SU-DHL-6 (cell line): ENCODE measurements at regions not wholly inside any gene's neighbourhood (a gene's known extent, or its start where the extent isn't known, plus 50 kb on each side); places are given as distances from the start of the nearest gene placed in this dataset.

ENCODE experiments used
- H2AFZ ChIP-seq: fragments of 200-600 bp; sonication (generic); 2 replicates; pipeline ENCODE4 v1.6.1; 2014; ENCODE audit warnings: low read depth, mild to moderate bottlenecking, moderate library complexity, mixed read lengths, antibody characterized with exemption, low read length; ENCODE audit not compliant: severe bottlenecking
- H3F3A ChIP-seq: fragments of 200-600 bp; shearing (Covaris generic); 2 replicates; pipeline ENCODE4 v1.6.0; 2016; ENCODE audit warnings: antibody characterized with exemption, mild to moderate bottlenecking; ENCODE audit not compliant: insufficient read depth
- H3K27ac ChIP-seq: fragments of 200-600 bp; sonication (generic); 2 replicates; pipeline ENCODE4 v1.5.1; 2016; ENCODE audit warnings: low read depth, mild to moderate bottlenecking, low read length, moderate library complexity, mixed read lengths
- H3K27me3 ChIP-seq: fragments of 200-600 bp; sonication (generic), shearing (Covaris generic); 2 replicates; pipeline ENCODE4 v1.6.0; 2014; ENCODE audit warnings: mild to moderate bottlenecking, low read length
- H3K36me3 ChIP-seq: fragments of 200-600 bp; sonication (generic); 2 replicates; pipeline ENCODE4 v1.6.1; 2014; ENCODE audit warnings: mild to moderate bottlenecking, low read length, mixed read lengths
- H3K4me2 ChIP-seq: fragments of 300-600, 200-600 bp; shearing (Covaris generic), sonication (generic); 2 replicates; pipeline ENCODE4 v1.6.0; 2014; ENCODE audit warnings: low read length, low read depth, mild to moderate bottlenecking; ENCODE audit not compliant: poor library complexity, severe bottlenecking
- H3K4me3 ChIP-seq: fragments of 200-600 bp; sonication (generic); 2 replicates; pipeline ENCODE4 v1.5.1; 2014; ENCODE audit warnings: antibody characterized with exemption, low read length, mild to moderate bottlenecking, mixed read lengths; ENCODE audit not compliant: insufficient read depth, poor library complexity, severe bottlenecking
- H3K79me2 ChIP-seq: fragments of 200-600 bp; sonication (generic); 2 replicates; pipeline ENCODE4 v1.6.1; 2014; ENCODE audit warnings: mild to moderate bottlenecking, low read length, moderate library complexity; ENCODE audit not compliant: insufficient read depth
- H3K9ac ChIP-seq: fragments of 200-600 bp; sonication (generic); 2 replicates; pipeline ENCODE4 v1.7.0; 2014; ENCODE audit warnings: mild to moderate bottlenecking, low read length
- H3K9me2 ChIP-seq: fragments of 200-600 bp; sonication (generic); replicated peaks from 2 replicates; pipeline ENCODE4 v1.6.1; 2014; ENCODE audit warnings: low read length; ENCODE audit not compliant: insufficient read depth
- H3K9me3 ChIP-seq: fragments of 200-600 bp; sonication (generic); 2 replicates; pipeline ENCODE4 v1.6.1; 2014; ENCODE audit warnings: low read length, mixed read lengths; ENCODE audit not compliant: insufficient read depth
- H4K20me1 ChIP-seq: fragments of 200-600 bp; sonication (generic); 2 replicates; pipeline ENCODE4 v1.6.1; 2014; ENCODE audit warnings: low read depth, mild to moderate bottlenecking, antibody characterized with exemption, low read length, moderate library complexity, mixed read lengths
- EZH2phosphoT487 ChIP-seq: fragments of 200-600 bp; sonication (generic), shearing (Covaris generic); conservative IDR thresholded peaks from 2 replicates; pipeline ENCODE4 v1.6.1; 2018; ENCODE audit warnings: mild to moderate bottlenecking, antibody characterized with exemption, low read length, moderate library complexity, mixed read lengths
- TF ChIP-seq, protein P1 (sequence below): fragments of 200-600 bp; sonication (generic); IDR thresholded peaks from one replicate; pipeline ENCODE4 v1.5.1; 2017; ENCODE audit warnings: antibody characterized with exemption, mild to moderate bottlenecking, low read length, moderate library complexity; ENCODE audit not compliant: insufficient read depth, poor library complexity, severe bottlenecking

DNA sequence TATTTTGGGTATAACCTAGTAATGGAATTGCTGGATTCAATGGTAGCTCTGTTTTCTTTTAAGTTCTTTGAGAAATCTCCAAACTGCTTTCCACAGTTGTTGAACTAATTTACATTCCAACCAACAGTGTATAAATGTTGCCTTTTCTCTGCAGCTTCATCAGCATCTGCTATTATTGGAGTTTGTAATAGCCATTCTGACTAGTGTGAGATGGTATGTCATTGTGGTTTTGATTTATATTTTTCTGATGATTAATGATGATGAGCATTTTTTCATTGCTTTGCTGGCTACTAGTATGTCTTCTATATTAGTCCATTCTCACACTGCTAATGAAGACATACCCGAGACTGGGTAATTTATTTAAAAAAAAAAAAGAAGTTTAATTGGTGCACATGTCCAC lies 248.6 kb upstream of the MAGI2 start:
- no peaks in the 10 kb centered on the region for H4K20me1 ChIP-seq
- no peaks in the 10 kb centered on the region for H3K27me3 ChIP-seq
- no peak overlapping the region for H3K4me2 ChIP-seq
- H3K9me3 ChIP-seq, result no peaks in the 10 kb centered on the region
- H3K9ac ChIP-seq, result no peak overlapping the region
- H3K4me3 ChIP-seq, result no peak overlapping the region
- H3K27ac ChIP-seq, result no peak overlapping the region
- no peak for TF ChIP-seq EZH2phosphoT487
- TF ChIP-seq, protein P1, sequence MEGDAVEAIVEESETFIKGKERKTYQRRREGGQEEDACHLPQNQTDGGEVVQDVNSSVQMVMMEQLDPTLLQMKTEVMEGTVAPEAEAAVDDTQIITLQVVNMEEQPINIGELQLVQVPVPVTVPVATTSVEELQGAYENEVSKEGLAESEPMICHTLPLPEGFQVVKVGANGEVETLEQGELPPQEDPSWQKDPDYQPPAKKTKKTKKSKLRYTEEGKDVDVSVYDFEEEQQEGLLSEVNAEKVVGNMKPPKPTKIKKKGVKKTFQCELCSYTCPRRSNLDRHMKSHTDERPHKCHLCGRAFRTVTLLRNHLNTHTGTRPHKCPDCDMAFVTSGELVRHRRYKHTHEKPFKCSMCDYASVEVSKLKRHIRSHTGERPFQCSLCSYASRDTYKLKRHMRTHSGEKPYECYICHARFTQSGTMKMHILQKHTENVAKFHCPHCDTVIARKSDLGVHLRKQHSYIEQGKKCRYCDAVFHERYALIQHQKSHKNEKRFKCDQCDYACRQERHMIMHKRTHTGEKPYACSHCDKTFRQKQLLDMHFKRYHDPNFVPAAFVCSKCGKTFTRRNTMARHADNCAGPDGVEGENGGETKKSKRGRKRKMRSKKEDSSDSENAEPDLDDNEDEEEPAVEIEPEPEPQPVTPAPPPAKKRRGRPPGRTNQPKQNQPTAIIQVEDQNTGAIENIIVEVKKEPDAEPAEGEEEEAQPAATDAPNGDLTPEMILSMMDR, result no peak
- no peaks in the 10 kb centered on the region for H3K79me2 ChIP-seq
- no peak overlapping the region for H2AFZ ChIP-seq
- H3K9me2 ChIP-seq, result no peaks in the 10 kb centered on the region
- H3F3A ChIP-seq, result no peaks in the 10 kb centered on the region
- no peaks in the 10 kb centered on the region for H3K36me3 ChIP-seq

DNA sequence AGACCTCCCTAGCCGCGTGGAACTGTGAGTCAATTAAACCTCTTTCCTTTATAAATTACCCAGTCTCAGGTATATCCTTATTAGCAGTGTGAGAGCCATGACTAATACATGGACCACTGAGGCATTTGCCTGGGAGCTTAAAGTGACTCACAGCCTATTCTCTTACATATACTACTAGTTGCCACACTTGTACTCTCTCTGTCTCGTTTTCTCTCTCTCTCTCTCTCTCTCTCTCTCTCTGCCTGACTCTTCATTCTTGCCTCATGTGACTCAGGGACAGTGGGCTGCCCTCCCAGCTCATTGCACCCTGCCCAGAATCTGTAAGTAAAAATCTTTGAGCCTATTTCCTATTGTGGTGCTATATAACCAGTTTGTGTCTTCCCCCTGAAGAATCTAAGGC lies 238.5 kb upstream of the MAGI2 start:
- Histone ChIP-seq H3K79me2 (no peaks in the 10 kb centered on the region), H3K27ac (no peak overlapping the region), H3K4me3 (no peak overlapping the region), H3K9me3 (no peaks in the 10 kb centered on the region), H3F3A (no peaks in the 10 kb centered on the region), H3K27me3 (no peaks in the 10 kb centered on the region), H3K36me3 (no peaks in the 10 kb centered on the region), H3K4me2 (no peak overlapping the region), H4K20me1 (no peaks in the 10 kb centered on the region), H2AFZ (no peak overlapping the region), H3K9ac (no peak overlapping the region), H3K9me2 (no peaks in the 10 kb centered on the region)
- TF ChIP-seq EZH2phosphoT487, result no peak
- TF ChIP-seq, protein P1, result no peak

DNA sequence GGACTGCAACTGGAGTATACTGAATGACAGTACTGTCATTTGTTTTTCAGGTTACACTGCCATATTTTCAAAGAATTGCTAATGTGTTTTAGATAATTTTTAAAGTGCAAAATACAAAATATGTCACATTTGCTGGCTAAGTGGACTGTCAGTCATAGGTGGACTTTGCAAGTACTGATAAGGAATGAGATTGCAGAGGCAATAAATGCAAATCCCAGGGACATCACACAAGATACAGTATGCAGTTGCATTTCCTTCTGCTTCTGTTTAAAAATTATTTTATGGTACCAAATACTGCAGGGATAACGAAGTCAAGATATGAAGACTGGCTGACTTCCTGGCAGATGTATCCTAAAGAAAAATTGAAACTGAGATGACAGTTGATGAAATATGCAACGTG lies 237.6 kb upstream of the MAGI2 start:
- H3K9me2 ChIP-seq, result no peaks in the 10 kb centered on the region
- H3K79me2 ChIP-seq, result no peaks in the 10 kb centered on the region
- H3K4me3 ChIP-seq, result no peak overlapping the region
- no peaks in the 10 kb centered on the region for H4K20me1 ChIP-seq
- H3K36me3 ChIP-seq, result no peaks in the 10 kb centered on the region
- no peak overlapping the region for H2AFZ ChIP-seq
- H3K27ac ChIP-seq, result no peak overlapping the region
- no peaks in the 10 kb centered on the region for H3F3A ChIP-seq
- no peak overlapping the region for H3K9ac ChIP-seq
- TF ChIP-seq EZH2phosphoT487, result no peak
- TF ChIP-seq, protein P1, result no peak
- H3K9me3 ChIP-seq, result no peaks in the 10 kb centered on the region
- H3K27me3 ChIP-seq, result no peaks in the 10 kb centered on the region
- H3K4me2 ChIP-seq, result no peak overlapping the region

DNA sequence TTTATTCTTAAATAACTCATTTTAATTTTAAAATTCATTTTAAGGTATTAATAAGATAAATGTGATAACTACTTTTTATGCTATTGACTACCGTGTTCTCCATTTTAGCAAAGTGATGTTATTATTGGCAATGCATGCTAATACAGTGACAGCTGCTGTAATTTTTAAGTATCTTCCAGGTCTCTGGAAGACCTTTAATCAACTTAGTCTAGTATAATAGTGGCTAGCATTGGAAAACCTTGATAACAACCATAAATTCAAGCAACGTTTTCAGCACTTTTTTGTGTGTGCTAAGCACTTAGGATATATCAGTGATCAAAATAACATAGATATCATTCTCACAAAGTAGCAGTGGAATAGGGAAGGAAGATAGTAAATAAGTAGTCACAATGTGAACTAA lies 230.9 kb upstream of the MAGI2 start:
- Histone ChIP-seq H3F3A (no peaks in the 10 kb centered on the region), H3K4me3 (no peak overlapping the region), H2AFZ (no peak overlapping the region), H4K20me1 (no peaks in the 10 kb centered on the region), H3K4me2 (no peak overlapping the region), H3K9me3 (no peaks in the 10 kb centered on the region), H3K9ac (no peak overlapping the region), H3K27me3 (no peaks in the 10 kb centered on the region), H3K9me2 (no peaks in the 10 kb centered on the region), H3K27ac (no peak overlapping the region), H3K36me3 (no peaks in the 10 kb centered on the region), H3K79me2 (no peaks in the 10 kb centered on the region)
- TF ChIP-seq, protein P1, result no peak
- TF ChIP-seq EZH2phosphoT487, result no peak
